Hepatocyte (in vitro differentiated cells): ENCODE measurements at regions not wholly inside any gene's neighbourhood (a gene's known extent, or its start where the extent isn't known, plus 50 kb on each side); places are given as distances from the start of the nearest gene placed in this dataset.

Source experiments
- DNase-seq: peaks from one replicate; pipeline ENCODE4 v3.0.0-alpha.2; 2016; ENCODE audit warnings: low spot score
- H2AFZ ChIP-seq: fragments of 200-600 bp; sonication (generic); 2 replicates; pipeline ENCODE4 v1.6.0; 2016; ENCODE audit warnings: antibody characterized with exemption, mild to moderate bottlenecking
- H3K27ac ChIP-seq: fragments of 200-600 bp; sonication (generic); 2 replicates; pipeline ENCODE4 v1.5.1; 2016; ENCODE audit warnings: mild to moderate bottlenecking
- H3K27me3 ChIP-seq: fragments of 200-600 bp; sonication (generic); 2 replicates; pipeline ENCODE4 v1.6.1; 2016
- H3K36me3 ChIP-seq: fragments of 200-600 bp; sonication (generic); replicated peaks from 2 replicates; pipeline ENCODE4 v1.5.1; 2016; ENCODE audit warnings: low read depth; ENCODE audit not compliant: insufficient read depth
- H3K4me1 ChIP-seq: fragments of 200-600 bp; sonication (generic); 2 replicates; pipeline ENCODE4 v1.5.1; 2016; ENCODE audit warnings: mild to moderate bottlenecking, moderate library complexity; ENCODE audit not compliant: insufficient read depth
- H3K4me2 ChIP-seq: fragments of 200-600 bp; sonication (generic); 2 replicates; pipeline ENCODE4 v1.6.0; 2016
- H3K4me3 ChIP-seq: fragments of 200-600 bp; sonication (generic); 2 replicates; pipeline ENCODE4 v1.5.1; 2016; ENCODE audit warnings: mild to moderate bottlenecking
- H3K79me2 ChIP-seq: fragments of 200-600 bp; sonication (generic); 2 replicates; pipeline ENCODE4 v1.6.0; 2017; ENCODE audit warnings: mild to moderate bottlenecking
- H3K9me2 ChIP-seq: fragments of 200-600 bp; sonication (generic); replicated peaks from 2 replicates; pipeline ENCODE4 v1.6.0; 2017; ENCODE audit warnings: mild to moderate bottlenecking; ENCODE audit not compliant: insufficient read depth
- H3K9me3 ChIP-seq: fragments of 200-600 bp; sonication (generic); 2 replicates; pipeline ENCODE4 v1.5.1; 2016; ENCODE audit warnings: low read depth, mild to moderate bottlenecking
- H4K20me1 ChIP-seq: fragments of 200-600 bp; sonication (generic); 2 replicates; pipeline ENCODE4 v1.6.0; 2016; ENCODE audit warnings: mild to moderate bottlenecking; ENCODE audit not compliant: insufficient read depth, poor library complexity, severe bottlenecking
- EZH2 ChIP-seq: fragments of 200-600 bp; sonication (generic); IDR thresholded peaks from 2 replicates; pipeline ENCODE4 v1.6.1; 2016; ENCODE audit warnings: antibody characterized with exemption, mild to moderate bottlenecking, borderline replicate concordance
- EZH2phosphoT487 ChIP-seq: fragments of 200-600 bp; sonication (generic); IDR thresholded peaks from one replicate; pipeline ENCODE4 v1.6.1; 2018; ENCODE audit warnings: antibody characterized with exemption, mild to moderate bottlenecking, low read depth, moderate library complexity; ENCODE audit not compliant: unreplicated experiment, severe bottlenecking
- WGBS: methylation state at CpG from one replicate; pipeline ENCODE4 v1.1.6; 2016; ENCODE audit warnings: low lambda C conversion rate; ENCODE audit errors: missing lambda C conversion rate; 5-methylcytosine and 5-hydroxymethylcytosine counted together
- TF ChIP-seq, protein P1 (sequence below): fragments of 200-600 bp; sonication (generic); IDR thresholded peaks from 2 replicates; pipeline ENCODE4 v1.5.1; 2016; ENCODE audit warnings: antibody characterized with exemption, mild to moderate bottlenecking; ENCODE audit not compliant: poor library complexity

DNA sequence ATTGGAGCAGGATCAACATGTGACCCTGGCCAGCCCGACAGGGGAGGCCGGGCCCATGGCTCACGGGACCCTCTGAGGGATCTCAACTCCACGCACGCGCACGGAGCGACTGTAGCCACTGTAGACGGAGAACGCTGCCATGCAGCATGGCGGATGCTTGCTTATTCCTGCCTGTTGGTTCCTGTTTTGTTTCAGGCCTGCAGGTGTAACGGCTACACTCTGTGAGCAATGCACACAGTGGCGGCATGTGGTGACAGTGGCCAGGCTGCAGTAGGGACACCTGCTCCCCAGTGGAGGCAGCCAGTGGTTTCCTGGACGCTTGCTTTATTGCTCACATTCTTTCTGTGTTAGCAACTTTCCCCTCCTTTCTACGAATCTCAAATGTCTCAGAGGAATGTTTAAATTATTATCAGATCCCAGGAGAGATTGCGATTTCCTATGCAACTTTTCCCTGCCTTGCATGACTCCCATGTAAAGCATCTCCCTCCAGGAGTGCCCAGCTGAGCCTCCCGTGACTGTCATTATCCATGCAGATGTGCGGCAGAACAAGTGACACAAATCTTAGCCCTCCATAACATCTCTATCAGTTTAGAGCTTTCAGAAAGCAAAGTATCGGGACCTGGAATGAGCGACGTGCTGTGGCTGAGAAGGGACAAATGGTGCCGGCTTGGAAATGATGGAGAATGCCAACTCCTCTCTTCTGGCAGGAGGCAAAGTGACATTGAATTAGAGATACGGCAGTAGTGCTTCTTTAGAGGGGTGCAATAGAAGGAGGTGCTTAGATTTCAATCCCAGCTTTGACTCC is 209.7 kb downstream of the ASB1 start:
- Histone ChIP-seq H4K20me1 (no peaks in the 10 kb centered on the region), H3K27me3 (no peaks in the 10 kb centered on the region), H3K4me1 (peaks cover 8% of the 10 kb centered on the region), H3K4me2 (no peak overlapping the region), H3K9me3 (no peaks in the 10 kb centered on the region), H3K4me3 (no peak overlapping the region), H3K27ac (no peak overlapping the region), H2AFZ (no peak overlapping the region), H3K36me3 (no peaks in the 10 kb centered on the region), H3K79me2 (no peaks in the 10 kb centered on the region), H3K9me2 (no peaks in the 10 kb centered on the region)
- TF ChIP-seq EZH2phosphoT487, result no peak
- TF ChIP-seq, protein P1, sequence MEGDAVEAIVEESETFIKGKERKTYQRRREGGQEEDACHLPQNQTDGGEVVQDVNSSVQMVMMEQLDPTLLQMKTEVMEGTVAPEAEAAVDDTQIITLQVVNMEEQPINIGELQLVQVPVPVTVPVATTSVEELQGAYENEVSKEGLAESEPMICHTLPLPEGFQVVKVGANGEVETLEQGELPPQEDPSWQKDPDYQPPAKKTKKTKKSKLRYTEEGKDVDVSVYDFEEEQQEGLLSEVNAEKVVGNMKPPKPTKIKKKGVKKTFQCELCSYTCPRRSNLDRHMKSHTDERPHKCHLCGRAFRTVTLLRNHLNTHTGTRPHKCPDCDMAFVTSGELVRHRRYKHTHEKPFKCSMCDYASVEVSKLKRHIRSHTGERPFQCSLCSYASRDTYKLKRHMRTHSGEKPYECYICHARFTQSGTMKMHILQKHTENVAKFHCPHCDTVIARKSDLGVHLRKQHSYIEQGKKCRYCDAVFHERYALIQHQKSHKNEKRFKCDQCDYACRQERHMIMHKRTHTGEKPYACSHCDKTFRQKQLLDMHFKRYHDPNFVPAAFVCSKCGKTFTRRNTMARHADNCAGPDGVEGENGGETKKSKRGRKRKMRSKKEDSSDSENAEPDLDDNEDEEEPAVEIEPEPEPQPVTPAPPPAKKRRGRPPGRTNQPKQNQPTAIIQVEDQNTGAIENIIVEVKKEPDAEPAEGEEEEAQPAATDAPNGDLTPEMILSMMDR, result no peak
- TF ChIP-seq EZH2, result no peak
- 85% methylated on average over 23 of the region's 23 CpGs for WGBS
- no peak for DNase-seq

DNA sequence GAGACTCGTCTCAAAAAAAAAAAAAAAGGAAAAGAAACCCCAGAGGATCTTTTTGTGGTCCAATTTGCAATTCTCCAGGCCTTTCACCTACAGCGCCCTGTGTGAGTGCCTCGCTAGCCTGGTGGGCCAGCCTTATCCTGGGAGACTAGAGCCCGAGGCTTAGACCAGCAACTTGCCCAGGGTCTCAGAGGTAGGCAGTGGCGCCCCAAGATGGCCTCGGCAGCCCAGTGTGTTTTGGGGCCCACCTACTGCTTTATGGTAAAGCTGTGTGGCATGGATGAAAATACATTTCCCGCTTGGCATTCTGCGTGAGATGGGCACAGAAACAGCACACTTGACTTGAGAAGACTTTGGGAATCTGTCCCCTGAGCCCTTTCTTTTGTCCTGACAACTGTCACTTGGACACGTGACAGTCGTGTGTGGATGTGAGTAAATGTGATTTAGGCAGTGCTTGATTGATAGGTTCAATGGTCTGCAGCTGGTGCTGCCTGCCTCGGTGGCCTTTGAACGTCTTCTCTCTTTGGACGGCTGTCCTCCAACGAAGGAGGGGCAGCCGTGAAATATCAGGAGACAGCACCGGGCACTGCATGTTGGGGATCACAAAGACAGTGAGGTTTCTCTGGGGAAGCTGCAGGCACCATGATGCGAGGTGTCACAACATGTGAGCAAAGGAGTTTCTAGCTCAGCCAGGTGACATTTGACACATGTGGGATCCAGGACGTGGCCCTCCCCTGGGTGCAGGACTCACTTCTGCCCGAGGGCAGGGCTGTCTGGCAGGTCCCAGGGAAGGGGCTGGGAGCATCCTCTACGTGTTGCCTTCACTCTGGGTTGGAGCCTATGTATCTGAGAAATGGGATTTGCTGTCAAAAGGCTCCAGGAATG is 209.5 kb upstream of the TWIST2 start:
- peaks cover 8% of the 10 kb centered on the region for H3K4me1 ChIP-seq
- DNase-seq, result no peak
- H3K27ac ChIP-seq, result no peak overlapping the region
- H2AFZ ChIP-seq, result no peak overlapping the region
- H3K4me3 ChIP-seq, result no peak overlapping the region
- no peaks in the 10 kb centered on the region for H3K9me2 ChIP-seq
- no peaks in the 10 kb centered on the region for H4K20me1 ChIP-seq
- TF ChIP-seq, protein P1, result no peak
- TF ChIP-seq EZH2, result no peak
- no peaks in the 10 kb centered on the region for H3K9me3 ChIP-seq
- 93% methylated on average over 20 of the region's 20 CpGs for whole genome bisulfite sequencing
- no peaks in the 10 kb centered on the region for H3K27me3 ChIP-seq
- H3K79me2 ChIP-seq, result no peaks in the 10 kb centered on the region
- H3K4me2 ChIP-seq, result no peak overlapping the region
- no peaks in the 10 kb centered on the region for H3K36me3 ChIP-seq

DNA sequence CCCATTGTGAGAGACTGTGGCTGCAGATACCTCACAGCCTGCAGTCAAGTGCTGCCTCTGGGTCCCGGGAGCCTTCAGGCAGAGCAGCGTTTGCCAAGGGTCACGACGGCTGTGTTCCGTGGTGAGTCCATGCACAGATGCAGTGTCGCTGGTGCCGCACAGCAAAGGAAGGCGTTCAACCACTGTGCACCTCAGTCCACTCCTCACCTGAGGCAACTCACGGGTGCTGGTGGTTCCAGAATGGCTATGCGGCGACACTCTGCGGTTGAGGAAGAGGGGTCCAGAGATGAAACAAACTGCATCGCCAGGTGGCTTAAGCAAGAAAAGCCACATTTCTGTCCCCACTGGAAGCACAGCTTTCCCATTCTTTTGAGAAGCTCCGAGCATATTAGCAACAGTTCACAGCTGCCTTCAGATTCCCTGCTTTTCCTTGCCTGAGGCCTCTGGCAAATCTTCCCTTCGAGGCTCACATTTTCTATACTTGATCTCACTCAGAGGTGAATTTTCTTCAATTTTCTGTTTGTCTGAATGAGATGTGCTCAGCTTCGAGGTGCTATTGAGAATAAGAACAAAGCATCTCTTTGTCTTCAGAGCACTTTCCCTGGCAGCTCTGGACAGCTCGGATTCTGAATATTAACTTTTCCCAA is 208.8 kb upstream of the TWIST2 start:
- H3K27ac ChIP-seq, result no peak overlapping the region
- TF ChIP-seq EZH2 (no peak), EZH2phosphoT487 (no peak)
- TF ChIP-seq, protein P1, result no peak
- no peaks in the 10 kb centered on the region for H3K9me3 ChIP-seq
- H3K9me2 ChIP-seq, result no peaks in the 10 kb centered on the region
- 94% methylated on average over 17 of the region's 17 CpGs for WGBS
- no peak overlapping the region for H2AFZ ChIP-seq
- no peak overlapping the region for H3K4me3 ChIP-seq
- DNase-seq, result no peak
- H3K27me3 ChIP-seq, result no peaks in the 10 kb centered on the region
- no peaks in the 10 kb centered on the region for H3K36me3 ChIP-seq
- H3K4me1 ChIP-seq, result peaks cover 8% of the 10 kb centered on the region
- no peaks in the 10 kb centered on the region for H4K20me1 ChIP-seq
- no peaks in the 10 kb centered on the region for H3K79me2 ChIP-seq
- H3K4me2 ChIP-seq, result no peak overlapping the region
